ENCODE measurements at regions not wholly inside any gene's neighbourhood (a gene's known extent, or its start where the extent isn't known, plus 50 kb on each side); places are given as distances from the start of the nearest gene placed in this dataset.
"Not testable (repeated sequence)": the region's sequence is repeated elsewhere in the genome, so short reads cannot be mapped to it uniquely, and the experiment has no call there.

DNA sequence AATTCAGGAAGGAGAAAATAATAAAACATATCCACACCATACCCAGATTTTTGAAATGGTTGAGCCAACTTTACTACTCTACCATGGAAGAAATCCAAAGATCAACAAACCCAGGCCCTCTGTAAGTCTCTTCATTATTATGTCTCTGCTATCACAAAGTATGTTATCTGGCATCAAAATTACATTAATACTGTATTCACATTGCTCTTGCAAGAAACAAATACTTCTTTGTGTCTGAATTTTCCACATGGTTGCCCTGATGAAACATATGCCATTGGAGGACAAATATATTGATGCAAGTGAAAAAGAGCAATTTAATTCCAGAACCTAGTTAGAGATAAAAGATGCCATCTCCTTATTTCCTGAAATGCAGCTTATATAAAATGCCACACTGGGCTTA is 204.0 kb downstream of the FZD1 start:
- no peak overlapping the region for H3K4me3 ChIP-seq (ENCODE audit: low read depth, low read length)
- TF ChIP-seq CTCF (IDR thresholded peaks at IDR 0.05; ENCODE audit: low read depth, low read length, missing control alignments) = no peak
- DNase-seq (ENCODE audit: low read depth) = no peak

DNA sequence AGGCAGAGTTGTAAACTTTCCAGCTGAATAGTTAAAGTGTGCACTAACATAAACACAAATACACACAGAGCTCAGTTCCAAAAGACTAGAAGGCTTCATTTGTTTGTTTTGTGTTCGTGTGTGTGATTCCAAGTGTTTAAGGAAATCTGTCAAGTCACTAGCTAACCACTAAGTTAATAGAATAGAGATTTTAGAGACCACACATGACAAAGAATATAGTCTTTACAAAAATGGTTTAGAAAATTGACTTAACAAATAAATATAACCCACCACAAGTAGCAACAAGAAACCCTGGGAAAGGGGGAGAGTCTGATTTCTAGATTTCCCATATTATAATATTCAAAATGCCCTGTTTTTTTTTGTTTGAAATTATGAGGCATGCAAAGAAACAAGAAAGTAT is 209.4 kb downstream of the FZD1 start:
- DNase-seq (ENCODE audit: low read depth) = no peak
- no peak overlapping the region for H3K4me3 ChIP-seq (ENCODE audit: low read depth, low read length)
- TF ChIP-seq CTCF (IDR thresholded peaks at IDR 0.05; ENCODE audit: low read depth, low read length, missing control alignments) = no peak

DNA sequence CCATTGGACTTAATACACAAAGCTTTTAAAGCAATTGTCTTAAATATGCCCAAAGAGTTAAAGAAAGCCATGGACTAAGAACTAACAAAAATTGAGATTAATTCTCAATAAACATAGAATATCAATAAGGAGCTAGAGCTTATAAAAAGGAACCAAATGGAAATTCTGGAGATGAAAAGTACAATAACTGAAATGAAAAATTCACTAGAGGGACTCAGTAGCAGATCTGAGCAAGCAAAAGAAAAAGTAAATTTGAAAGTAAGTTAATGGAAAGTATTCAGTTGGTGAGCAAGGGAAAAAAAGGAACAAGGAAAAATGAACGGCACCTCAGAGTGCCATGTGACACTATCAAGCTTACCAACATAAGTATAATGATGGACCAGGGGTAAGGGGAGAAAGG is 209.8 kb downstream of the FZD1 start:
- no peak for TF ChIP-seq CTCF (IDR thresholded peaks at IDR 0.05; ENCODE audit: low read depth, low read length, missing control alignments)
- no peak for DNase-seq (ENCODE audit: low read depth)
- H3K4me3 ChIP-seq (ENCODE audit: low read depth, low read length) = no peak overlapping the region

DNA sequence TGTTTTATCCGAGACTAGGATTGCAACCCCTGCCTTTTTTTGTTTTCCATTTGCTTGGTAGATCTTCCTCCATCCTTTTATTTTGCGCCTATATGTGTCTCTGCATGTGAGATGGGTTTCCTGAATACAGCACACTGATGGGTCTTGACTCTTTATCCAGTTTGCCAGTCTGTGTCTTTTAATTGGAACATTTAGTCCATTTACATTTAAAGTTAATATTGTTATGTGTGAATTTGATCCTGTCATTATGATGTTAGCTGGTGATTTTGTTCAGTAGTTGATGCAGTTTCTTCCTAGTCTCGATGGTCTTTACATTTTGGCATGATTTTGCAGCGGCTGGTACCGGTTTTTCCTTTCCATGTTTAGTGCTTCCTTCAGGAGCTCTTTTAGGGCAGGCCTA is 216.2 kb downstream of the FZD1 start:
- not testable (repeated sequence) for H3K4me3 ChIP-seq (ENCODE audit: low read depth, low read length); DNase-seq (ENCODE audit: low read depth)

GRCh38 chr7:91491868-91492267 is 227.6 kb downstream of the FZD1 start:
- TF ChIP-seq CTCF (IDR thresholded peaks at IDR 0.05; ENCODE audit: low read depth, low read length, missing control alignments) = no peak
- H3K4me3 ChIP-seq (ENCODE audit: low read depth, low read length) = no peak overlapping the region
- DNase-seq (ENCODE audit: low read depth) = no peak

- no peak for DNase-seq (ENCODE audit: low read depth)
- no peak for TF ChIP-seq CTCF (IDR thresholded peaks at IDR 0.05; ENCODE audit: low read depth, low read length, missing control alignments)
- no peak overlapping the region for H3K4me3 ChIP-seq (ENCODE audit: low read depth, low read length)
Observed at GRCh38 chr7:91492317-91492716, 228.1 kb downstream of the FZD1 start.

GRCh38 chr7:91492773-91493172 is 228.5 kb downstream of the FZD1 start:
- TF ChIP-seq CTCF (IDR thresholded peaks at IDR 0.05; ENCODE audit: low read depth, low read length, missing control alignments) = no peak

GRCh38 chr7:91494450-91494849 is 230.2 kb downstream of the FZD1 start:
- H3K4me3 ChIP-seq (ENCODE audit: low read depth, low read length) = no peak overlapping the region
- DNase-seq (ENCODE audit: low read depth) = no peak
- no peak for TF ChIP-seq CTCF (IDR thresholded peaks at IDR 0.05; ENCODE audit: low read depth, low read length, missing control alignments)

More at GRCh38 chr7:91492773-91493172, 228.5 kb downstream of the FZD1 start:
- no peak overlapping the region for H3K4me3 ChIP-seq (ENCODE audit: low read depth, low read length)
- DNase-seq (ENCODE audit: low read depth) = no peak

Data from GM12864 (cell line).